Transverse colon (tissue), 4 donors: ENCODE measurements at regions not wholly inside any gene's neighbourhood (a gene's known extent, or its start where the extent isn't known, plus 50 kb on each side); places are given as distances from the start of the nearest gene placed in this dataset.
"Not testable (repeated sequence)": the region's sequence is repeated elsewhere in the genome, so short reads cannot be mapped to it uniquely, and the experiment has no call there.

Experiments used
- DNase-seq: peaks from one replicate; pipeline ENCODE4 v3.0.0-alpha.2; 2019
- H3K27ac ChIP-seq, 4 donors: fragments of 200-600 bp; sonication (generic); 2 replicates each; pipeline ENCODE4 v1.5.1; 2016 to 2018; ENCODE audit warnings: inconsistent platforms in 4 of 4
- H3K27me3 ChIP-seq: fragments of 200-600 bp; sonication (generic); 2 replicates; pipeline ENCODE4 v1.5.1; 2017; ENCODE audit warnings: inconsistent platforms
- H3K36me3 ChIP-seq, 4 donors: fragments of 200-600 bp; sonication (generic); 2 replicates each; pipeline ENCODE4 v1.5.1; 2017 to 2019; ENCODE audit warnings: inconsistent platforms in 4 of 4
- H3K4me1 ChIP-seq, 4 donors: fragments of 200-600 bp; sonication (generic); 2 replicates each; pipeline ENCODE4 v1.5.1; 2017 to 2020; ENCODE audit warnings: inconsistent platforms in 4 of 4
- H3K4me3 ChIP-seq, 4 donors: fragments of 200-600 bp; sonication (generic); 1 replicate in 1 of 4; 2 replicates in 3 of 4; pipeline versions ENCODE4 v1.5.1 to v1.6.1; 2017 to 2019; ENCODE audit warnings: inconsistent platforms in 4 of 4
- H3K9me3 ChIP-seq, 2 donors: fragments of 200-600 bp; sonication (generic); 2 replicates each; pipeline ENCODE4 v1.5.1; 2017 to 2019; ENCODE audit warnings: inconsistent platforms in 2 of 2
- CTCF ChIP-seq, 5 experiments: fragments of 200-600 bp in 3 of 5; fragments of 450-650 bp in 2 of 5; sonication (generic) in 3 of 5; IDR thresholded peaks; 1 replicate in 2 of 5; 2 replicates in 3 of 5; pipeline ENCODE4 v1.5.1; 2016 to 2017; ENCODE audit warnings: antibody characterized with exemption in 5 of 5, inconsistent platforms in 3 of 5, mild to moderate bottlenecking in 2 of 5, moderate library complexity in 1 of 5
- EP300 ChIP-seq: sonication (generic); formaldehyde crosslinking; IDR thresholded peaks from one replicate; pipeline ENCODE4 v1.6.1; 2017; ENCODE audit warnings: antibody characterized with exemption, low read depth
- POLR2A ChIP-seq: fragments of 450-650 bp; IDR thresholded peaks from one replicate; pipeline ENCODE4 v1.6.1; 2016; ENCODE audit warnings: antibody characterized with exemption, mild to moderate bottlenecking, moderate library complexity
- POLR2AphosphoS5 ChIP-seq, 3 donors: sonication (generic); formaldehyde crosslinking; IDR thresholded peaks; one replicate each; pipeline ENCODE4 v1.6.1; 2016; ENCODE audit warnings: antibody characterized with exemption in 3 of 3
- WGBS, 2 donors: methylation state at CpG; one replicate each; pipeline ENCODE4 v1.1.5; 2018; ENCODE audit warnings: low coverage in 1 of 2; 5-methylcytosine and 5-hydroxymethylcytosine counted together
- in situ Hi-C, 4 donors: fragments of 200-750 bp; cut with MboI; loops; one replicate each; pipeline versions ENCODE4 v1.15.0 to v1.15.1; 2017; ENCODE audit warnings: low sequenced_read_pairs in 3 of 4, low pct_ligation_motif_present in 1 of 4, low pct_unique_long_range_greater_than_20kb in 1 of 4
- intact Hi-C: fragments of 100-400 bp; cut with DNase I; formaldehyde crosslinking; loops from one replicate; pipeline ENCODE4 v1.15.1; 2023; ENCODE audit warnings: low total_unique reads

GRCh38 chr13:42379241-42379640 is 107.3 kb downstream of the AKAP11 start:
- no peaks in the 10 kb centered on the region for H3K27me3 ChIP-seq
- H3K36me3 ChIP-seq: no peaks in the 10 kb centered on the region
- WGBS, 2 donors: 71 to 88% methylated on average over 1 of the region's 1 CpG
- no peak for DNase-seq
- intact Hi-C loops: no loop called here
- in situ Hi-C loops: no loop called here
- no peak overlapping the region for H3K27ac ChIP-seq
- H3K4me1 ChIP-seq: no peaks in the 10 kb centered on the region
- no peaks in the 10 kb centered on the region for H3K9me3 ChIP-seq
- no peak overlapping the region for H3K4me3 ChIP-seq
- no peak for TF ChIP-seq POLR2AphosphoS5 (IDR thresholded peaks at IDR 0.05)
- TF ChIP-seq POLR2A: no peak
- TF ChIP-seq CTCF (IDR thresholded peaks at IDR 0.05): no peak
- TF ChIP-seq EP300: no peak

- H3K4me3 ChIP-seq: no peak overlapping the region
- no peaks in the 10 kb centered on the region for H3K4me1 ChIP-seq
- 47 to 49% methylated on average over 5 to 12 of the region's 12 CpGs for WGBS, 2 donors
- TF ChIP-seq POLR2AphosphoS5 (IDR thresholded peaks at IDR 0.05) (no peak), EP300 (no peak)
- no peaks in the 10 kb centered on the region for H3K9me3 ChIP-seq
- no peaks in the 10 kb centered on the region for H3K36me3 ChIP-seq
- intact Hi-C loops (no loop called here), in situ Hi-C loops (no loop called here)
- H3K27me3 ChIP-seq: no peaks in the 10 kb centered on the region
- DNase-seq: no peak
- no peak overlapping the region for H3K27ac ChIP-seq
Measured at GRCh38 chr13:42380420-42381164, 108.6 kb downstream of the AKAP11 start.

GRCh38 chr13:42381165-42381425 is 109.1 kb downstream of the AKAP11 start:
- H3K27ac ChIP-seq: no peak overlapping the region
- no peaks in the 10 kb centered on the region for H3K27me3 ChIP-seq
- TF ChIP-seq POLR2AphosphoS5 (IDR thresholded peaks at IDR 0.05) (no peak), CTCF (IDR thresholded peaks at IDR 0.05) (no peak), EP300 (no peak), POLR2A (no peak)
- no peak for DNase-seq
- in situ Hi-C loops (no loop called here), intact Hi-C loops (no loop called here)
- 78 to 87% methylated on average over 4 of the region's 4 CpGs for WGBS, 2 donors
- no peaks in the 10 kb centered on the region for H3K4me1 ChIP-seq
- no peaks in the 10 kb centered on the region for H3K9me3 ChIP-seq
- H3K36me3 ChIP-seq: no peaks in the 10 kb centered on the region
- H3K4me3 ChIP-seq: no peak overlapping the region

GRCh38 chr13:42381426-42381825 is 109.5 kb downstream of the AKAP11 start:
- WGBS, 2 donors: 95 to 100% methylated on average over 6 to 8 of the region's 8 CpGs
- intact Hi-C loops, H3K4me3 ChIP-seq, DNase-seq, in situ Hi-C loops, H3K27me3 ChIP-seq, H3K4me1 ChIP-seq, H3K36me3 ChIP-seq, H3K9me3 ChIP-seq, H3K27ac ChIP-seq: not testable (repeated sequence)

- Histone ChIP-seq H3K4me1 (no peaks in the 10 kb centered on the region), H3K36me3 (no peaks in the 10 kb centered on the region), H3K4me3 (no peak overlapping the region), H3K27me3 (no peaks in the 10 kb centered on the region), H3K9me3 (no peaks in the 10 kb centered on the region), H3K27ac (no peak overlapping the region)
- TF ChIP-seq POLR2A: no peak
- TF ChIP-seq CTCF (IDR thresholded peaks at IDR 0.05): no peak
- no peak for TF ChIP-seq POLR2AphosphoS5 (IDR thresholded peaks at IDR 0.05)
- TF ChIP-seq EP300: no peak
- WGBS, 2 donors: 89 to 97% methylated on average over 7 of the region's 7 CpGs
- intact Hi-C loops (no loop called here), in situ Hi-C loops (no loop called here)
- no peak for DNase-seq
Measured at GRCh38 chr13:42383025-42383424, 111.1 kb downstream of the AKAP11 start.
